ENCODE measurements at regions not wholly inside any gene's neighbourhood (a gene's known extent, or its start where the extent isn't known, plus 50 kb on each side); places are given as distances from the start of the nearest gene placed in this dataset.

GRCh38 chr7:155907450-155908200, 95.4 kb upstream of the SHH start:
- dilution Hi-C loops (cut with HindIII; ENCODE audit: low sequenced_read_pairs, unreplicated experiment), result no loop called here
- ChIA-PET CTCF (interaction anchor here (0.5 kb wide), 1 partner anchor 391 kb away, joined by 4 read pairs; no protein-coding TSS in a partner anchor), POLR2A (ENCODE audit: unreplicated experiment) (no interaction called here)
- Histone ChIP-seq H4K91ac (ENCODE audit: insufficient read depth, low read depth, low read length) (no peak overlapping the region), H3K23ac (ENCODE audit: low read depth, low read length) (no peak overlapping the region), H3K4me2 (ENCODE audit: low read depth, low read length) (no peak overlapping the region), H3K4me1 (ENCODE audit: control insufficient read depth, insufficient read depth, low read length) (no peaks in the 10 kb centered on the region), H3K4me3 (ENCODE audit: insufficient read depth, low read depth, low read length) (no peak overlapping the region), H2BK20ac (ENCODE audit: low read depth, low read length) (no peak overlapping the region), H3K56ac (ENCODE audit: extremely low read depth, insufficient read depth, low read length) (no peak overlapping the region), H4K5ac (ENCODE audit: low read depth, low read length) (no peak overlapping the region), H3K27ac (ENCODE audit: insufficient read depth, low read length) (no peak overlapping the region), H2AK5ac (ENCODE audit: low read depth, low read length) (no peak overlapping the region), H2AK9ac (replicated peaks; ENCODE audit: low read depth, low read length, poor library complexity) (no peak overlapping the region), H2BK120ac (ENCODE audit: low read depth, low read length) (no peak overlapping the region), H3K27me3 (ENCODE audit: control insufficient read depth, insufficient read depth, low read length) (no peaks in the 10 kb centered on the region), H2BK15ac (ENCODE audit: low read depth, low read length) (no peak overlapping the region), H3K79me1 (ENCODE audit: low read depth in 1 of 2, low read length in 2 of 2) (no peaks in the 10 kb centered on the region), H4K20me1 (ENCODE audit: insufficient read depth, low read length) (no peaks in the 10 kb centered on the region), H3K9me1 (ENCODE audit: insufficient read depth, low read length) (no peaks in the 10 kb centered on the region), H2AFZ (replicated peaks; ENCODE audit: low read length, poor library complexity) (no peak overlapping the region), H3K36me3 (ENCODE audit: control insufficient read depth, insufficient read depth, low read length) (no peaks in the 10 kb centered on the region), H3K14ac (replicated peaks; ENCODE audit: low read depth, low read length) (no peak overlapping the region), H4K8ac (ENCODE audit: low read depth in 2 of 2, low read length in 2 of 2) (no peak overlapping the region), H3K4ac (ENCODE audit: low read depth, low read length) (no peak overlapping the region), H3K9me3 (ENCODE audit: control insufficient read depth, insufficient read depth, low read length) (peaks cover 21% of the 10 kb centered on the region), H3K18ac (ENCODE audit: low read depth, low read length) (no peak overlapping the region), H3K9ac (ENCODE audit: low read depth, low read length) (no peak overlapping the region), H2BK5ac (ENCODE audit: low read depth, low read length, poor library complexity, severe bottlenecking) (no peak overlapping the region)
- DNase-seq (no peak), ATAC-seq (ENCODE audit: low read depth) (no peak)
- no CpG with 5 or more reads among the region's 8 CpGs for WGBS, 2 experiments (ENCODE audit: extremely low coverage in 2 of 2, insufficient read length in 1 of 2)
- TF ChIP-seq BHLHE40 (IDR thresholded peaks at IDR 0.05; ENCODE audit: low read depth, low read length), result no peak
- no peak for TF ChIP-seq RAD21 (IDR thresholded peaks at IDR 0.05; ENCODE audit: low read length)
- TF ChIP-seq CHD1 (IDR thresholded peaks at IDR 0.05; ENCODE audit: low read depth, low read length), result no peak
- no peak for TF ChIP-seq MAZ (IDR thresholded peaks at IDR 0.05; ENCODE audit: borderline replicate concordance, low read depth, low read length)
- TF ChIP-seq USF2 (IDR thresholded peaks at IDR 0.05; ENCODE audit: low read depth, low read length), result no peak
- no peak for TF ChIP-seq CTCF (conservative IDR thresholded peaks at IDR 0.05; ENCODE audit: low read depth, low read length)
- no peak for TF ChIP-seq NFE2L2 (IDR thresholded peaks at IDR 0.05; ENCODE audit: low read depth, low read length)
- no peak for TF ChIP-seq RFX5 (IDR thresholded peaks at IDR 0.05; ENCODE audit: low read depth, low read length)
- no peak for TF ChIP-seq ELK1 (IDR thresholded peaks at IDR 0.05; ENCODE audit: borderline replicate concordance, low read depth, low read length)
- no peak for TF ChIP-seq MAFK (IDR thresholded peaks at IDR 0.05; ENCODE audit: low read depth, low read length)
- intact Hi-C loops (cut with micrococcal nuclease), result no loop called here
- in situ Hi-C loops (cut with MboI; ENCODE audit: low sequenced_read_pairs), result no loop called here
- BruUV-seq (replicated peaks), result no TSS peak
